H1 (cell line): ENCODE measurements at regions not wholly inside any gene's neighbourhood (a gene's known extent, or its start where the extent isn't known, plus 50 kb on each side); places are given as distances from the start of the nearest gene placed in this dataset.

Experiments used
- CTCF ChIA-PET: fragments of 300-600 bp; sonication (Branson Sonifier 250); formaldehyde crosslinking; loops from one replicate; lab custom pipeline; 2021; ENCODE audit not compliant: partially characterized antibody; lab: Charles Lee
- POLR2A ChIA-PET: fragments of 300-600 bp; sonication (Branson Sonifier 250); formaldehyde crosslinking; loops from one replicate; lab custom pipeline; 2021; ENCODE audit warnings: inconsistent platforms; ENCODE audit not compliant: partially characterized antibody; lab: Charles Lee
- DNase-seq, 2 experiments: peaks; one replicate each; pipeline versions ENCODE4 v3.0.0 to v3.0.0-alpha.2; 2010 to 2022; ENCODE audit warnings: low spot score in 2 of 2, low read depth in 1 of 2, mixed read lengths in 1 of 2
- FAIRE-seq: peaks from 2 replicates; lab custom pipeline; 2011; peaks lifted over from hg19 to GRCh38; lab: Jason Lieb, UNC
- H2AFZ ChIP-seq: 2 replicates; pipeline ENCODE4 v1.8.1; 2012; ENCODE audit warnings: low read length, inconsistent platforms
- H2AK5ac ChIP-seq: 2 replicates; pipeline ENCODE4 v1.6.1; 2013; ENCODE audit warnings: low read depth, low read length
- H2BK120ac ChIP-seq: replicated peaks from 2 replicates; pipeline ENCODE3; 2013; ENCODE audit warnings: low read depth, low read length, inconsistent platforms
- H2BK12ac ChIP-seq: 2 replicates; pipeline ENCODE4 v1.6.1; 2013; ENCODE audit warnings: low read depth, low read length
- H2BK15ac ChIP-seq: 2 replicates; pipeline ENCODE4 v1.6.1; 2013; ENCODE audit warnings: low read length
- H2BK20ac ChIP-seq: 2 replicates; pipeline ENCODE4 v1.6.1; 2013; ENCODE audit warnings: low read length
- H2BK5ac ChIP-seq: 2 replicates; pipeline ENCODE4 v1.6.1; 2013; ENCODE audit warnings: low read depth, low read length
- H3K14ac ChIP-seq: 2 replicates; pipeline ENCODE4 v1.6.1; 2013; ENCODE audit warnings: inconsistent platforms; ENCODE audit not compliant: insufficient read length
- H3K18ac ChIP-seq: 2 replicates; pipeline ENCODE4 v1.6.1; 2013; ENCODE audit warnings: low read length; ENCODE audit errors: extremely low read depth
- H3K23ac ChIP-seq: 2 replicates; pipeline ENCODE4 v1.6.1; 2013; ENCODE audit warnings: inconsistent platforms; ENCODE audit not compliant: insufficient read length
- H3K23me2 ChIP-seq: 2 replicates; pipeline ENCODE4 v1.6.1; 2013; ENCODE audit warnings: low read depth, low read length
- H3K27ac ChIP-seq: 2 replicates; pipeline ENCODE4 v1.6.1; 2011; ENCODE audit warnings: low read depth, low read length, inconsistent platforms
- H3K27me3 ChIP-seq, 4 experiments: replicated peaks in 1 of 4; 1 replicate in 1 of 4; 2 replicates in 3 of 4; pipeline versions ENCODE4 v1.6.1 to v1.8.1; 2011 to 2013; ENCODE audit warnings: low read length in 3 of 4, mild to moderate bottlenecking in 3 of 4, inconsistent platforms in 2 of 4, mixed read lengths in 2 of 4, moderate library complexity in 1 of 4; ENCODE audit not compliant: control insufficient read depth in 3 of 4, insufficient read depth in 3 of 4; ENCODE audit errors: extremely low read depth in 1 of 4
- H3K36me3 ChIP-seq, 4 experiments: 2 replicates each; pipeline versions ENCODE4 v1.6.1 to v1.8.1; 2011 to 2013; ENCODE audit warnings: mild to moderate bottlenecking in 4 of 4, low read length in 3 of 4, moderate library complexity in 2 of 4, control low read depth in 1 of 4, inconsistent platforms in 1 of 4; ENCODE audit not compliant: insufficient read depth in 4 of 4, control insufficient read depth in 2 of 4
- H3K4ac ChIP-seq: replicated peaks from 2 replicates; pipeline ENCODE3; 2013; ENCODE audit warnings: low read length, low read depth, mixed read lengths, inconsistent platforms; ENCODE audit not compliant: insufficient read length
- H3K4me1 ChIP-seq, 4 experiments: replicated peaks in 1 of 4; 1 replicate in 1 of 4; 2 replicates in 3 of 4; pipeline versions ENCODE4 v1.6.1 to v1.8.1; 2011 to 2013; ENCODE audit warnings: low read length in 3 of 4, inconsistent platforms in 2 of 4, mixed read lengths in 1 of 4; ENCODE audit not compliant: insufficient read depth in 4 of 4, control insufficient read depth in 3 of 4
- H3K4me2 ChIP-seq, 2 experiments: 2 replicates each; pipeline versions ENCODE4 v1.6.1 to v1.8.1; 2011 to 2013; ENCODE audit warnings: low read depth in 2 of 2, low read length in 2 of 2, control low read depth in 1 of 2, inconsistent platforms in 1 of 2, mild to moderate bottlenecking in 1 of 2; ENCODE audit not compliant: insufficient read depth in 1 of 2
- H3K4me3 ChIP-seq, 4 experiments: fragments of 200-600, 300-600 bp in 1 of 4; sonication (generic), shearing (Covaris generic), sonication (Bioruptor Twin) in 1 of 4; 2 replicates each; pipeline versions ENCODE4 v1.5.1 to v1.8.1; 2011 to 2016; ENCODE audit warnings: low read length in 4 of 4, low read depth in 3 of 4, control low read depth in 2 of 4, inconsistent platforms in 2 of 4, mild to moderate bottlenecking in 2 of 4, mixed read lengths in 1 of 4, moderate library complexity in 1 of 4; ENCODE audit not compliant: insufficient read depth in 2 of 4; ENCODE audit errors: extremely low read depth in 1 of 4
- H3K56ac ChIP-seq: replicated peaks from 2 replicates; pipeline ENCODE3; 2013; ENCODE audit warnings: low read depth, mild to moderate bottlenecking, mixed read lengths, low read length, inconsistent platforms; ENCODE audit not compliant: insufficient read length
- H3K79me1 ChIP-seq: 2 replicates; pipeline ENCODE4 v1.6.1; 2013; ENCODE audit warnings: low read depth, low read length, control low read depth
- H3K79me2 ChIP-seq, 2 experiments: 2 replicates each; pipeline versions ENCODE4 v1.6.1 to v1.8.1; 2012 to 2013; ENCODE audit warnings: low read length in 2 of 2, mild to moderate bottlenecking in 2 of 2, inconsistent platforms in 1 of 2; ENCODE audit not compliant: insufficient read depth in 2 of 2, control insufficient read depth in 1 of 2
- H3K9ac ChIP-seq, 4 experiments: replicated peaks in 1 of 4; 1 replicate in 1 of 4; 2 replicates in 3 of 4; pipeline versions ENCODE4 v1.6.1 to v1.8.1; 2011 to 2013; ENCODE audit warnings: low read depth in 3 of 4, low read length in 3 of 4, control low read depth in 2 of 4, mild to moderate bottlenecking in 2 of 4, moderate library complexity in 2 of 4, inconsistent platforms in 1 of 4; ENCODE audit errors: extremely low read depth in 1 of 4
- H3K9me3 ChIP-seq, 2 experiments: 2 replicates each; pipeline versions ENCODE4 v1.6.1 to v1.8.1; 2012 to 2013; ENCODE audit warnings: mild to moderate bottlenecking in 2 of 2, moderate library complexity in 2 of 2, control low read depth in 1 of 2, inconsistent platforms in 1 of 2, low read depth in 1 of 2, low read length in 1 of 2, mixed read lengths in 1 of 2; ENCODE audit not compliant: insufficient read depth in 2 of 2
- H4K20me1 ChIP-seq, 2 experiments: replicated peaks in 1 of 2; 2 replicates each; pipeline versions ENCODE3 to v1.8.1; 2011 to 2013; ENCODE audit warnings: inconsistent platforms in 2 of 2, low read length in 2 of 2, mild to moderate bottlenecking in 1 of 2; ENCODE audit not compliant: insufficient read depth in 2 of 2, control insufficient read depth in 1 of 2
- H4K5ac ChIP-seq: 2 replicates; pipeline ENCODE4 v1.6.1; 2013; ENCODE audit warnings: low read length, low read depth, mixed read lengths, inconsistent platforms; ENCODE audit not compliant: insufficient read length
- H4K8ac ChIP-seq: 2 replicates; pipeline ENCODE4 v1.8.0; 2013; ENCODE audit warnings: mild to moderate bottlenecking, moderate library complexity, low read length, inconsistent platforms; ENCODE audit not compliant: insufficient read depth; ENCODE audit errors: extremely low read depth
- H4K91ac ChIP-seq: replicated peaks from 2 replicates; pipeline ENCODE3; 2013; ENCODE audit warnings: low read length, mixed read lengths, inconsistent platforms; ENCODE audit not compliant: insufficient read length
- KDM1A ChIP-seq: fragments of 200-600, 300-600 bp; sonication (generic); IDR thresholded peaks from 2 replicates; pipeline ENCODE4 v1.7.1; 2016; ENCODE audit warnings: mild to moderate bottlenecking, low read length, borderline replicate concordance
- SUZ12 ChIP-seq: fragments of 200-600 bp; sonication (generic); IDR thresholded peaks from 2 replicates; pipeline ENCODE4 v1.6.1; 2012; ENCODE audit warnings: mild to moderate bottlenecking, inconsistent platforms, low read length, moderate library complexity, mixed read lengths
- WGBS, 2 experiments: shearing (Covaris generic) in 1 of 2; methylation state at CpG; one replicate each; pipeline versions ENCODE4 v1.1.6 to v1.1.7; 2013 to 2015; ENCODE audit warnings: low lambda C conversion rate in 2 of 2, mixed read lengths in 2 of 2, inconsistent platforms in 1 of 2, low coverage in 1 of 2, missing lambda C conversion rate in 1 of 2; ENCODE audit not compliant: insufficient replicate concordance in 2 of 2, insufficient coverage in 1 of 2, insufficient read length in 1 of 2; ENCODE audit errors: extremely low coverage in 1 of 2, missing lambda C conversion rate in 1 of 2; 5-methylcytosine and 5-hydroxymethylcytosine counted together

GRCh38 chr1:63147783-63148182, 174.6 kb upstream of the FOXD3 start:
- Histone ChIP-seq H3K4ac (no peak overlapping the region), H3K4me1 (peaks cover 0 to 3% (median 3%) of the 10 kb centered on the region in 4 experiments; a peak in 5 of 7 replicates), H3K27ac (no peak overlapping the region), H4K91ac (no peak overlapping the region), H3K56ac (no peak overlapping the region), H2BK12ac (no peak overlapping the region), H2BK120ac (no peak overlapping the region), H3K23ac (no peak overlapping the region), H3K4me2 (no peak overlapping the region), H2AK5ac (no peak overlapping the region), H3K18ac (no peak overlapping the region), H2AFZ (no peak overlapping the region), H4K5ac (no peak overlapping the region), H3K27me3 (no peaks in the 10 kb centered on the region), H3K9me3 (no peaks in the 10 kb centered on the region), H3K36me3 (no peaks in the 10 kb centered on the region), H3K14ac (no peak overlapping the region), H2BK20ac (no peak overlapping the region), H3K9ac (no peak overlapping the region), H3K23me2 (no peaks in the 10 kb centered on the region), H3K79me2 (no peaks in the 10 kb centered on the region), H2BK5ac (no peak overlapping the region), H4K20me1 (no peaks in the 10 kb centered on the region), H2BK15ac (no peak overlapping the region), H3K4me3 (no peak overlapping the region), H4K8ac (no peak overlapping the region), H3K79me1 (no peaks in the 10 kb centered on the region)
- DNase-seq (no peak), FAIRE-seq (no peak)
- TF ChIP-seq KDM1A (peak; percentile 46; the same call in 1 of the 2 replicates), SUZ12 (no peak)
- ChIA-PET CTCF (interaction anchor here (1.6 to 2.8 kb wide), 11 partner anchors 9 to 242 kb away, joined by 5 to 17 read pairs (median 8); no protein-coding TSS in a partner anchor), POLR2A (no interaction called here)
- 100% methylated on average over 3 of the region's 3 CpGs; no CpG with 5 or more reads in 1 of the 2 experiments for WGBS, 2 experiments
